H9 (cell line): ENCODE measurements at regions not wholly inside any gene's neighbourhood (a gene's known extent, or its start where the extent isn't known, plus 50 kb on each side); places are given as distances from the start of the nearest gene placed in this dataset.

ENCODE experiments used
- DNase-seq: peaks from one replicate; pipeline ENCODE4 v3.0.0-alpha.2; 2017
- H2AFZ ChIP-seq: one replicate; pipeline ENCODE4 v1.6.1; 2013; ENCODE audit warnings: mild to moderate bottlenecking, low read length, control low read depth, moderate library complexity
- H2AK5ac ChIP-seq: 2 replicates; pipeline ENCODE4 v1.6.1; 2013; ENCODE audit warnings: low read length, control low read depth, mixed read lengths; ENCODE audit not compliant: insufficient read length
- H2BK120ac ChIP-seq: one replicate; pipeline ENCODE4 v1.6.1; 2013; ENCODE audit warnings: low read depth, mild to moderate bottlenecking, low read length, control low read depth, inconsistent platforms; ENCODE audit not compliant: poor library complexity, severe bottlenecking
- H2BK12ac ChIP-seq: 2 replicates; pipeline ENCODE4 v1.6.1; 2013; ENCODE audit warnings: low read length, control low read depth, mixed read lengths, low read depth; ENCODE audit not compliant: insufficient read length
- H2BK15ac ChIP-seq: 2 replicates; pipeline ENCODE4 v1.6.1; 2013; ENCODE audit warnings: low read depth, low read length, control low read depth
- H2BK20ac ChIP-seq: one replicate; pipeline ENCODE4 v1.6.1; 2013; ENCODE audit warnings: low read depth, mild to moderate bottlenecking, low read length, control low read depth, inconsistent platforms; ENCODE audit not compliant: poor library complexity, severe bottlenecking
- H2BK5ac ChIP-seq: 2 replicates; pipeline ENCODE4 v1.6.1; 2013; ENCODE audit warnings: low read length, control low read depth, mixed read lengths; ENCODE audit not compliant: insufficient read length
- H3K14ac ChIP-seq: 2 replicates; pipeline ENCODE4 v1.6.1; 2013; ENCODE audit warnings: low read length, control low read depth; ENCODE audit not compliant: insufficient read depth
- H3K18ac ChIP-seq: 2 replicates; pipeline ENCODE4 v1.6.1; 2013; ENCODE audit warnings: low read depth, mild to moderate bottlenecking, mixed read lengths, low read length, control low read depth; ENCODE audit not compliant: insufficient read length
- H3K23ac ChIP-seq: 2 replicates; pipeline ENCODE4 v1.6.1; 2013; ENCODE audit warnings: low read length, control low read depth, mixed read lengths, low read depth; ENCODE audit not compliant: insufficient read length
- H3K23me2 ChIP-seq: 2 replicates; pipeline ENCODE4 v1.6.1; 2013; ENCODE audit warnings: low read depth, mild to moderate bottlenecking, mixed read lengths, low read length, control low read depth; ENCODE audit not compliant: insufficient read length, poor library complexity, severe bottlenecking
- H3K27ac ChIP-seq: 2 replicates; pipeline ENCODE4 v1.5.1; 2013; ENCODE audit warnings: low read length, control low read depth, mixed read lengths, low read depth; ENCODE audit not compliant: insufficient read length
- H3K27me3 ChIP-seq: 2 replicates; pipeline ENCODE4 v1.6.1; 2013; ENCODE audit warnings: low read length, control low read depth, inconsistent platforms; ENCODE audit not compliant: insufficient read depth
- H3K4ac ChIP-seq: 2 replicates; pipeline ENCODE4 v1.6.1; 2013; ENCODE audit warnings: low read depth, mild to moderate bottlenecking, control low read depth, inconsistent platforms, low read length, moderate library complexity
- H3K4me1 ChIP-seq: 2 replicates; pipeline ENCODE4 v1.6.1; 2013; ENCODE audit warnings: low read length, control low read depth, inconsistent platforms; ENCODE audit not compliant: insufficient read depth
- H3K4me2 ChIP-seq: 2 replicates; pipeline ENCODE4 v1.6.1; 2013; ENCODE audit warnings: low read length, control low read depth, mixed read lengths; ENCODE audit not compliant: insufficient read length, insufficient read depth
- H3K56ac ChIP-seq: 2 replicates; pipeline ENCODE4 v1.6.1; 2013; ENCODE audit warnings: low read depth, mild to moderate bottlenecking, mixed read lengths, low read length, control low read depth; ENCODE audit not compliant: insufficient read length
- H3K79me1 ChIP-seq: 2 replicates; pipeline ENCODE4 v1.6.1; 2013; ENCODE audit warnings: low read depth, mild to moderate bottlenecking, moderate library complexity, low read length, control low read depth, inconsistent platforms; ENCODE audit not compliant: insufficient read depth, poor library complexity, severe bottlenecking
- H3K79me2 ChIP-seq: 2 replicates; pipeline ENCODE4 v1.6.1; 2013; ENCODE audit warnings: low read length, control low read depth, inconsistent platforms; ENCODE audit not compliant: insufficient read depth
- H3K9ac ChIP-seq: 2 replicates; pipeline ENCODE4 v1.6.1; 2013; ENCODE audit warnings: low read length, control low read depth, mixed read lengths; ENCODE audit not compliant: insufficient read length; ENCODE audit errors: extremely low read depth
- H3K9me3 ChIP-seq: one replicate; pipeline ENCODE4 v1.6.1; 2013; ENCODE audit warnings: low read depth, low read length, inconsistent platforms; ENCODE audit not compliant: control insufficient read depth
- H3T11ph ChIP-seq: one replicate; pipeline ENCODE4 v1.6.1; 2013; ENCODE audit warnings: mild to moderate bottlenecking, low read length, control low read depth, inconsistent platforms
- H4K20me1 ChIP-seq: one replicate; pipeline ENCODE4 v1.6.1; 2013; ENCODE audit not compliant: control insufficient read depth, insufficient read length, insufficient read depth
- H4K5ac ChIP-seq: 2 replicates; pipeline ENCODE4 v1.6.1; 2013; ENCODE audit warnings: low read depth, mild to moderate bottlenecking, mixed read lengths, low read length, control low read depth; ENCODE audit not compliant: insufficient read length
- H4K8ac ChIP-seq: replicated peaks from 2 replicates; pipeline ENCODE4 v1.6.1; 2013; ENCODE audit warnings: low read length, control low read depth, mixed read lengths, low read depth; ENCODE audit not compliant: insufficient read length
- H4K91ac ChIP-seq: 2 replicates; pipeline ENCODE4 v1.6.1; 2013; ENCODE audit warnings: low read depth, mild to moderate bottlenecking, moderate library complexity, mixed read lengths, low read length, control low read depth; ENCODE audit not compliant: insufficient read length
- H3K27ac Mint-ChIP-seq, 3 experiments: 2 replicates in 2 of 3; 3 replicates in 1 of 3; pipeline ENCODE4 v1.8.0; 2020 to 2021; ENCODE audit warnings: mixed read lengths in 3 of 3, mild to moderate bottlenecking in 1 of 3, moderate library complexity in 1 of 3
- H3K27me3 Mint-ChIP-seq: 2 replicates; pipeline ENCODE4 v1.8.0; 2021; ENCODE audit warnings: low read depth, mild to moderate bottlenecking, moderate library complexity, mixed read lengths
- H3K36me3 Mint-ChIP-seq, 3 experiments: 2 replicates in 2 of 3; 3 replicates in 1 of 3; pipeline ENCODE4 v1.8.0; 2020 to 2021; ENCODE audit warnings: low read depth in 3 of 3, mixed read lengths in 3 of 3; ENCODE audit not compliant: insufficient read depth in 1 of 3
- H3K4me1 Mint-ChIP-seq, 2 experiments: 2 replicates each; pipeline ENCODE4 v1.8.0; 2020; ENCODE audit warnings: mixed read lengths in 2 of 2
- H3K4me3 Mint-ChIP-seq, 2 experiments: 2 replicates in 1 of 2; 3 replicates in 1 of 2; pipeline ENCODE4 v1.8.0; 2020 to 2021; ENCODE audit warnings: mild to moderate bottlenecking in 2 of 2, mixed read lengths in 2 of 2, moderate library complexity in 1 of 2
- H3K9me3 Mint-ChIP-seq, 2 experiments: 2 replicates in 1 of 2; 3 replicates in 1 of 2; pipeline ENCODE4 v1.8.0; 2020; ENCODE audit warnings: mild to moderate bottlenecking in 2 of 2, mixed read lengths in 2 of 2, moderate library complexity in 1 of 2
- WGBS: extraction: QIAGEN DNeasy Blood & Tissue Kit; methylation state at CpG from one replicate; pipeline ENCODE4 v1.1.7; 2013; ENCODE audit warnings: missing lambda C conversion rate, low lambda C conversion rate, mixed read lengths; ENCODE audit not compliant: insufficient read length; ENCODE audit errors: extremely low coverage; 5-methylcytosine and 5-hydroxymethylcytosine counted together
- TF ChIP-seq, protein P1 (sequence below): fragments of 200-600 bp; sonication (generic); conservative IDR thresholded peaks from 3 replicates; pipeline ENCODE4 v1.8.0; 2021; ENCODE audit warnings: antibody characterized with exemption, mild to moderate bottlenecking

- no peaks in the 10 kb centered on the region for H3K36me3 Mint-ChIP-seq
- H3K27me3 Mint-ChIP-seq, result peaks cover 23% of the 10 kb centered on the region
These were observed 385.5 kb upstream of the CADM1 start for GRCh38 chr11:115889712-115890111.

More at GRCh38 chr11:115889712-115890111, 385.5 kb upstream of the CADM1 start:
- Histone ChIP-seq H2BK20ac (no peak overlapping the region), H3K4me2 (no peak overlapping the region), H3K27me3 (no peaks in the 10 kb centered on the region), H3K79me2 (no peaks in the 10 kb centered on the region), H2BK15ac (no peak overlapping the region), H2BK12ac (no peak overlapping the region), H4K5ac (no peak overlapping the region), H4K20me1 (no peaks in the 10 kb centered on the region), H3T11ph (no peak overlapping the region), H3K18ac (no peak overlapping the region), H3K79me1 (no peaks in the 10 kb centered on the region), H3K56ac (no peak overlapping the region), H3K4ac (no peak overlapping the region), H3K27ac (no peak overlapping the region), H4K91ac (no peak overlapping the region), H4K8ac (no peak overlapping the region), H3K9ac (no peak overlapping the region), H3K4me1 (no peaks in the 10 kb centered on the region), H3K9me3 (no peaks in the 10 kb centered on the region), H2BK5ac (no peak overlapping the region), H3K14ac (no peak overlapping the region), H2BK120ac (no peak overlapping the region), H3K23me2 (no peaks in the 10 kb centered on the region), H2AFZ (no peak overlapping the region), H2AK5ac (no peak overlapping the region), H3K23ac (no peak overlapping the region)
- TF ChIP-seq, protein P1, sequence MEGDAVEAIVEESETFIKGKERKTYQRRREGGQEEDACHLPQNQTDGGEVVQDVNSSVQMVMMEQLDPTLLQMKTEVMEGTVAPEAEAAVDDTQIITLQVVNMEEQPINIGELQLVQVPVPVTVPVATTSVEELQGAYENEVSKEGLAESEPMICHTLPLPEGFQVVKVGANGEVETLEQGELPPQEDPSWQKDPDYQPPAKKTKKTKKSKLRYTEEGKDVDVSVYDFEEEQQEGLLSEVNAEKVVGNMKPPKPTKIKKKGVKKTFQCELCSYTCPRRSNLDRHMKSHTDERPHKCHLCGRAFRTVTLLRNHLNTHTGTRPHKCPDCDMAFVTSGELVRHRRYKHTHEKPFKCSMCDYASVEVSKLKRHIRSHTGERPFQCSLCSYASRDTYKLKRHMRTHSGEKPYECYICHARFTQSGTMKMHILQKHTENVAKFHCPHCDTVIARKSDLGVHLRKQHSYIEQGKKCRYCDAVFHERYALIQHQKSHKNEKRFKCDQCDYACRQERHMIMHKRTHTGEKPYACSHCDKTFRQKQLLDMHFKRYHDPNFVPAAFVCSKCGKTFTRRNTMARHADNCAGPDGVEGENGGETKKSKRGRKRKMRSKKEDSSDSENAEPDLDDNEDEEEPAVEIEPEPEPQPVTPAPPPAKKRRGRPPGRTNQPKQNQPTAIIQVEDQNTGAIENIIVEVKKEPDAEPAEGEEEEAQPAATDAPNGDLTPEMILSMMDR, result no peak
- no peak for DNase-seq
- no peak overlapping the region for H3K27ac Mint-ChIP-seq
- no peaks in the 10 kb centered on the region for H3K9me3 Mint-ChIP-seq
- no peak overlapping the region for H3K4me3 Mint-ChIP-seq
- WGBS, result no CpG with 5 or more reads among the region's 6 CpGs
- H3K4me1 Mint-ChIP-seq, result peaks cover 18 to 22% of the 10 kb centered on the region in 2 experiments
